Lower lobe of right lung (tissue), 2 donors: ENCODE measurements at regions not wholly inside any gene's neighbourhood (a gene's known extent, or its start where the extent isn't known, plus 50 kb on each side); places are given as distances from the start of the nearest gene placed in this dataset.

Experiments used
- ATAC-seq, 2 donors: fragments of 200-7000 bp; cut with Tn5 transposase; one replicate each; pipeline ENCODE4 v1.9.1; 2020 to 2022; ENCODE audit warnings: mild to moderate bottlenecking in 2 of 2, moderate library complexity in 2 of 2
- DNase-seq: peaks from one replicate; pipeline ENCODE4 v3.0.0-alpha.2; 2020
- H3K27ac ChIP-seq: fragments of 200-600 bp; one replicate; pipeline ENCODE4 v1.8.0; 2022
- H3K27me3 ChIP-seq: fragments of 200-600 bp; one replicate; pipeline ENCODE4 v1.8.0; 2022; ENCODE audit warnings: low read depth
- H3K36me3 ChIP-seq: fragments of 200-600 bp; one replicate; pipeline ENCODE4 v1.8.0; 2022; ENCODE audit warnings: mild to moderate bottlenecking
- H3K4me1 ChIP-seq: fragments of 200-600 bp; one replicate; pipeline ENCODE4 v1.8.0; 2022
- H3K4me3 ChIP-seq: fragments of 200-600 bp; one replicate; pipeline ENCODE4 v1.8.0; 2022; ENCODE audit warnings: mild to moderate bottlenecking
- H3K9me3 ChIP-seq: fragments of 200-600 bp; one replicate; pipeline ENCODE4 v1.8.0; 2022
- intact Hi-C: fragments of 100-400 bp; cut with DNase I; formaldehyde crosslinking; loops from one replicate; pipeline ENCODE4 v1.11.0; 2022
- TF ChIP-seq, protein P1 (sequence below): fragments of 200-600 bp; IDR thresholded peaks from one replicate; pipeline ENCODE4 v1.8.0; 2022; ENCODE audit warnings: antibody characterized with exemption, mild to moderate bottlenecking
- donor health status: DM: no; HTN: yes; CAD: no; lungs with severe emphysema.

DNA sequence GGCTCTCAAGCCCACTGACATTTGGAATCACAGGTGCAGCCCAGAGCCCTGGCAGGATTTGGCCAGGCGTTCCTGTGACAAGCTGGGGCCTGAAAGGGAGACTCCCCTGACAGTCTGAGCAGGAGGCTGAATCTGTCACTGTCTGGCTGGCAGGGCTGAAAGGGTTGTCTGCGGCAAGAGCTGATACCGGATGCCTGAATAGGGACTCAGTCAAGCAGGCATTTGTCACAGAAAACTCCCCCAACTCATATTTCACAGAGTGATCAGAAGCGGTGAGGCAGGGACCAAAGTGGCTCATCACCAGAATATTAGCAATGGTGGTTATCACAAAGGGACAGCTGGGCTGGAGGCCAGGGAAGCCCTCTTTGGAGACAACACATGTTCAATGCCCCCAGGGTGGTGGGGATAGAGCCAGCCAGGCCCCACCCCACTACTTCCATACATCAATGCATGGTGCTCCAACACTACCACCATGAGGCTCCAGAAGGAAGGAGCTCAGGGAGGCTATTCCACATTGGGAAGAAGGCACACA lies 295.5 kb downstream of the DTWD2 start:
- Histone ChIP-seq H3K4me3 (no peak overlapping the region), H3K4me1 (no peaks in the 10 kb centered on the region), H3K36me3 (no peaks in the 10 kb centered on the region), H3K27me3 (no peaks in the 10 kb centered on the region), H3K9me3 (no peaks in the 10 kb centered on the region), H3K27ac (no peak overlapping the region)
- ATAC-seq (peak in 1 of 2 donors; percentile 17), DNase-seq (no peak)
- intact Hi-C loops, result no loop called here
- TF ChIP-seq, protein P1, sequence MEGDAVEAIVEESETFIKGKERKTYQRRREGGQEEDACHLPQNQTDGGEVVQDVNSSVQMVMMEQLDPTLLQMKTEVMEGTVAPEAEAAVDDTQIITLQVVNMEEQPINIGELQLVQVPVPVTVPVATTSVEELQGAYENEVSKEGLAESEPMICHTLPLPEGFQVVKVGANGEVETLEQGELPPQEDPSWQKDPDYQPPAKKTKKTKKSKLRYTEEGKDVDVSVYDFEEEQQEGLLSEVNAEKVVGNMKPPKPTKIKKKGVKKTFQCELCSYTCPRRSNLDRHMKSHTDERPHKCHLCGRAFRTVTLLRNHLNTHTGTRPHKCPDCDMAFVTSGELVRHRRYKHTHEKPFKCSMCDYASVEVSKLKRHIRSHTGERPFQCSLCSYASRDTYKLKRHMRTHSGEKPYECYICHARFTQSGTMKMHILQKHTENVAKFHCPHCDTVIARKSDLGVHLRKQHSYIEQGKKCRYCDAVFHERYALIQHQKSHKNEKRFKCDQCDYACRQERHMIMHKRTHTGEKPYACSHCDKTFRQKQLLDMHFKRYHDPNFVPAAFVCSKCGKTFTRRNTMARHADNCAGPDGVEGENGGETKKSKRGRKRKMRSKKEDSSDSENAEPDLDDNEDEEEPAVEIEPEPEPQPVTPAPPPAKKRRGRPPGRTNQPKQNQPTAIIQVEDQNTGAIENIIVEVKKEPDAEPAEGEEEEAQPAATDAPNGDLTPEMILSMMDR, result no peak

DNA sequence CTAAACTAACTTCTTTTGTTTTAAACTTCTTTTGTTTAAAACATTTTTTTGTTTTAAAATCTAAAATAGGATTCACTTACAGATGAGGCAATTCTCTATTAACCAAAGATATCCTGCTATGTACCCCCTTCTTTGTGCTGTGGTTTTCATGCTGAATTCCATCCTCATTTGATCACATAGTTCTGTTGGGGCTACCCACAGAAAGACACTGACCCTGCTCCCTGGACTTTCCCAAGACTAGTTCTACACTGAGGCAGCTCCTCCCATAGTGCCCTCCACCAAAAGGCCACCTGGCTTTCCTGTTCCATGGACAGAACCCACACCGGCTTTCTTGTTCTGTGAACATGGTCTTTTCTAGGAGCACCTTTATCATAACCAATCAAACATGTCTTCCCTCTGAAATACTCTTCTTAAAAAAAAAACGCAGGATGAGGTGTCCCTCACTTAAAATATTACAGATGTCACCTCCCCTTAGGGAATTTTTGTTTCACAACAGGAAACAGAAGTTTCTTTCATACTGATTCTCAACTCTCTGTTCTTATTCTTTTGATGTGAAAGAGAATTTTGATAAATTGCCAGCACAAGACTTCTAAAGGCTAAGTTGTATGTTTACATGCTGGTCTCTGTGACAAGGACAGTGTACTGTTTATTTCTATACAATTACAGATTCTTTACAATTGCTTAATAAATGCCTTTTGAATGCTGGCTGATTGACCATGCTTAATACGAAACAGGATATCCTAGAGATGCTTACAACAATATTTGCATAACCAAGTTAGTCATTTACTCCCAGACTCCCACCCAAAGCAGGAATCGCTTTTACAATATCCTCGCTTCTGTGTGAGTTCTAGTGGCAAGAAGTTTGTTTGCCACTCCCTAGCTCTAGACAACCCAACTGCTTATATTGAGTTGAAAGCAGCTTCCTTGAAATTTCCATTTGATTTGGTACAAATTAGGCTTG lies 300.4 kb downstream of the DTWD2 start:
- TF ChIP-seq, protein P1, result no peak
- Histone ChIP-seq H3K9me3 (no peaks in the 10 kb centered on the region), H3K27ac (no peak overlapping the region), H3K4me3 (no peak overlapping the region), H3K4me1 (no peaks in the 10 kb centered on the region), H3K36me3 (no peaks in the 10 kb centered on the region), H3K27me3 (no peaks in the 10 kb centered on the region)
- intact Hi-C loops, result no loop called here
- ATAC-seq (no peak), DNase-seq (no peak)

DNA sequence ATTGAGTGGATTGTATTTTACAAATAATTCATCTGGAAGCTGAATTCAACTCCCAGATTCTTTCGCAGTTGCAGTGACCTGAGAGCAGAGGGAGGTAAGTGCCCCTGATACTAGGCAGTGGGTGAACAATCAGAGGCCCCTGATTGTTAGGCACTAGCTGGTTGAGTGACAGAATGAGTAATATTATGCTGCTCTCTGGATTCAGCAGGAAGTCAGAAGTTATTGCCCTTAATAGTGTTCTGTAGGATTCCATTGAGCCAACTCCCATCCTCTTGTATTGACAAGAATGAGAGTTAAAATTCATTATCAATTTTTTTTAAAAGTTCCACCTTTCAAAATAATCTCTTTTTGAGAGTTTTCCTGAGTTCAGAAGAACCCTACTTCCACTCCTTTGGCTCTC lies 301.2 kb downstream of the DTWD2 start:
- intact Hi-C loops, result no loop called here
- H3K36me3 ChIP-seq, result no peaks in the 10 kb centered on the region

DNA sequence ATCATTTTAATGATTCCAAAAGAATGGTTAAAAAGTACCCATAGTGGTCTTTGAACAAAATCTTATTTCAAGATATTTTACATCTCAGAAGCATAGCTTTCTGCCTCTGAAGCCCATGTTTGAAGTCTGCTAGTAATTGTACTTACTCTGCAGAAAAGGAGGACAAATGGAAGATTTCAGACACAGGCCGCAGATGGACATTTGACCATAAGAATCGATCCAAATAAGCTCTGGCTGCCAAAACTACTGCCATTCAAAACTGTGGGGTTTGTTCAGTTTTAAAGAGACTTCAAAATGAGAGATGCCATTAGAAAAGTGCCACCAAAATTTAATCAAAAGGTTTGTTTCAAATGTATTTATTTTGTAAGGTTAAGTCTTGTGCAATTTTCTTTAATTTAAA lies 306.7 kb downstream of the DTWD2 start:
- DNase-seq, result no peak
- no peak for ATAC-seq
- intact Hi-C loops, result no loop called here

More for the DNA sequence above, 301.2 kb downstream of the DTWD2 start:
- Histone ChIP-seq H3K4me1 (no peaks in the 10 kb centered on the region), H3K27me3 (no peaks in the 10 kb centered on the region), H3K4me3 (no peak overlapping the region), H3K27ac (no peak overlapping the region), H3K9me3 (no peaks in the 10 kb centered on the region)
- no peak for ATAC-seq
- TF ChIP-seq, protein P1, result no peak
- DNase-seq, result no peak

DNA sequence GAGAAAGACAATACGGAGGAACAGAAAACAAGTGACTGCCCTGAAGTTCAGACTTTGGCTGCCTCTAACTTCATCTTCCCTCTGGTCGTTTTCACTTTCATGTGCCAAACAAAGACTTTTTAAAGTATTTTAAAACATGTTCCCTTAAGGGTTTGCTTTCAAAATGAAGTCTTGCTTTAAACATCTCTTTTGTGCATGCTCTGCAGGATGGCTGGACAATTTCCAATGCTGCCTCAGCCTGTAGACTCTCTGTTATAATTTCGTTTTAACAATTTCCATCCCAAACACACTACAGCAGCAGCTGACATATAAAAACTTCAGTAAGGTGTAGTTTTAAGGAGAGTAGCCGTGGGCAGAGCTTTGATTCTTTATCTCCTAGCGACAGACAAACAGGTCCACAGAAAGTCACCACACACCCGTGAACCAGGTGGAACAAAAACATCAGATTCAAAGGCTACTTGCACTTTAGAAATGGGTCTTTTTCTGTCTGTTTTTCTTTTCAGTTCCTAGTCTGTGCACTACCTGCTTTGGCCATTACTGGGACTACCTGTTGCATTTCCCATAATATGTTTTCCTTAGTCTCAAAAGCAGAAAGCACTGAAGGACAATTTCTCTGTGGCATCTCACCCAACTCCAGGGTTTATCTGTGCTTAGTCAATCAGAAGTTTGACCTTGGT lies 308.9 kb downstream of the DTWD2 start:
- no peaks in the 10 kb centered on the region for H3K27me3 ChIP-seq
- no peak overlapping the region for H3K27ac ChIP-seq
- no peak for ATAC-seq
- no peak for DNase-seq
- H3K9me3 ChIP-seq, result peaks cover 1% of the 10 kb centered on the region
- no peaks in the 10 kb centered on the region for H3K4me1 ChIP-seq
- TF ChIP-seq, protein P1, result no peak
- intact Hi-C loops, result no loop called here
- H3K4me3 ChIP-seq, result no peak overlapping the region
- H3K36me3 ChIP-seq, result no peaks in the 10 kb centered on the region

More for the DNA sequence above, 306.7 kb downstream of the DTWD2 start:
- Histone ChIP-seq H3K36me3 (no peaks in the 10 kb centered on the region), H3K27ac (no peak overlapping the region), H3K4me3 (no peak overlapping the region), H3K27me3 (no peaks in the 10 kb centered on the region), H3K4me1 (no peaks in the 10 kb centered on the region), H3K9me3 (no peaks in the 10 kb centered on the region)
- TF ChIP-seq, protein P1, result no peak
